Ovary (tissue), 3 donors: ENCODE measurements at regions not wholly inside any gene's neighbourhood (a gene's known extent, or its start where the extent isn't known, plus 50 kb on each side); places are given as distances from the start of the nearest gene placed in this dataset.

Experiments
- CTCF ChIP-seq, 3 donors: fragments of 450-650 bp in 2 of 3; fragments of 200-600 bp in 1 of 3; IDR thresholded peaks; one replicate each; pipeline versions ENCODE4 v1.5.1 to v1.8.0; 2016 to 2022; ENCODE audit warnings: antibody characterized with exemption in 3 of 3, mild to moderate bottlenecking in 1 of 3
- POLR2A ChIP-seq: fragments of 450-650 bp; IDR thresholded peaks from one replicate; pipeline ENCODE4 v1.6.1; 2017; ENCODE audit warnings: antibody characterized with exemption, mild to moderate bottlenecking, moderate library complexity
- donor health status: DM: no; HTN: no; CAD: no.

GRCh38 chr20:58573257-58573656 lies 58.1 kb upstream of the APCDD1L start:
- TF ChIP-seq CTCF (IDR thresholded peaks at IDR 0.05): no peak
- no peak for TF ChIP-seq POLR2A
